ENCODE measurements at regions not wholly inside any gene's neighbourhood (a gene's known extent, or its start where the extent isn't known, plus 50 kb on each side); places are given as distances from the start of the nearest gene placed in this dataset.

- TF ChIP-seq CTCF (IDR thresholded peaks at IDR 0.05) (no peak), POLR2AphosphoS5 (IDR thresholded peaks at IDR 0.05; ENCODE audit: insufficient read depth in 1 of 2, low read depth in 1 of 2) (no peak)
Observed at GRCh38 chr11:31986201-31986889, 104.5 kb upstream of the RCN1 start.

Measured in vagina (tissue), 2 donors.